H1 (cell line): ENCODE measurements at regions not wholly inside any gene's neighbourhood (a gene's known extent, or its start where the extent isn't known, plus 50 kb on each side); places are given as distances from the start of the nearest gene placed in this dataset.

Experiments used
- CTCF ChIA-PET: fragments of 300-600 bp; sonication (Branson Sonifier 250); formaldehyde crosslinking; loops from one replicate; lab custom pipeline; 2021; ENCODE audit not compliant: partially characterized antibody; lab: Charles Lee
- POLR2A ChIA-PET: fragments of 300-600 bp; sonication (Branson Sonifier 250); formaldehyde crosslinking; loops from one replicate; lab custom pipeline; 2021; ENCODE audit warnings: inconsistent platforms; ENCODE audit not compliant: partially characterized antibody; lab: Charles Lee
- DNase-seq, 2 experiments: peaks; one replicate each; pipeline versions ENCODE4 v3.0.0 to v3.0.0-alpha.2; 2010 to 2022; ENCODE audit warnings: low spot score in 2 of 2, low read depth in 1 of 2, mixed read lengths in 1 of 2
- FAIRE-seq: peaks from 2 replicates; lab custom pipeline; 2011; peaks lifted over from hg19 to GRCh38; lab: Jason Lieb, UNC
- H2AFZ ChIP-seq: 2 replicates; pipeline ENCODE4 v1.8.1; 2012; ENCODE audit warnings: low read length, inconsistent platforms
- H2AK5ac ChIP-seq: 2 replicates; pipeline ENCODE4 v1.6.1; 2013; ENCODE audit warnings: low read depth, low read length
- H2BK120ac ChIP-seq: replicated peaks from 2 replicates; pipeline ENCODE3; 2013; ENCODE audit warnings: low read depth, low read length, inconsistent platforms
- H2BK12ac ChIP-seq: 2 replicates; pipeline ENCODE4 v1.6.1; 2013; ENCODE audit warnings: low read depth, low read length
- H2BK15ac ChIP-seq: 2 replicates; pipeline ENCODE4 v1.6.1; 2013; ENCODE audit warnings: low read length
- H2BK20ac ChIP-seq: 2 replicates; pipeline ENCODE4 v1.6.1; 2013; ENCODE audit warnings: low read length
- H2BK5ac ChIP-seq: 2 replicates; pipeline ENCODE4 v1.6.1; 2013; ENCODE audit warnings: low read depth, low read length
- H3K14ac ChIP-seq: 2 replicates; pipeline ENCODE4 v1.6.1; 2013; ENCODE audit warnings: inconsistent platforms; ENCODE audit not compliant: insufficient read length
- H3K18ac ChIP-seq: 2 replicates; pipeline ENCODE4 v1.6.1; 2013; ENCODE audit warnings: low read length; ENCODE audit errors: extremely low read depth
- H3K23ac ChIP-seq: 2 replicates; pipeline ENCODE4 v1.6.1; 2013; ENCODE audit warnings: inconsistent platforms; ENCODE audit not compliant: insufficient read length
- H3K23me2 ChIP-seq: 2 replicates; pipeline ENCODE4 v1.6.1; 2013; ENCODE audit warnings: low read depth, low read length
- H3K27ac ChIP-seq: 2 replicates; pipeline ENCODE4 v1.6.1; 2011; ENCODE audit warnings: low read depth, low read length, inconsistent platforms
- H3K27me3 ChIP-seq, 4 experiments: replicated peaks in 1 of 4; 1 replicate in 1 of 4; 2 replicates in 3 of 4; pipeline versions ENCODE4 v1.6.1 to v1.8.1; 2011 to 2013; ENCODE audit warnings: low read length in 3 of 4, mild to moderate bottlenecking in 3 of 4, inconsistent platforms in 2 of 4, mixed read lengths in 2 of 4, moderate library complexity in 1 of 4; ENCODE audit not compliant: control insufficient read depth in 3 of 4, insufficient read depth in 3 of 4; ENCODE audit errors: extremely low read depth in 1 of 4
- H3K36me3 ChIP-seq, 4 experiments: 2 replicates each; pipeline versions ENCODE4 v1.6.1 to v1.8.1; 2011 to 2013; ENCODE audit warnings: mild to moderate bottlenecking in 4 of 4, low read length in 3 of 4, moderate library complexity in 2 of 4, control low read depth in 1 of 4, inconsistent platforms in 1 of 4; ENCODE audit not compliant: insufficient read depth in 4 of 4, control insufficient read depth in 2 of 4
- H3K4ac ChIP-seq: replicated peaks from 2 replicates; pipeline ENCODE3; 2013; ENCODE audit warnings: low read length, low read depth, mixed read lengths, inconsistent platforms; ENCODE audit not compliant: insufficient read length
- H3K4me1 ChIP-seq, 4 experiments: replicated peaks in 1 of 4; 1 replicate in 1 of 4; 2 replicates in 3 of 4; pipeline versions ENCODE4 v1.6.1 to v1.8.1; 2011 to 2013; ENCODE audit warnings: low read length in 3 of 4, inconsistent platforms in 2 of 4, mixed read lengths in 1 of 4; ENCODE audit not compliant: insufficient read depth in 4 of 4, control insufficient read depth in 3 of 4
- H3K4me2 ChIP-seq, 2 experiments: 2 replicates each; pipeline versions ENCODE4 v1.6.1 to v1.8.1; 2011 to 2013; ENCODE audit warnings: low read depth in 2 of 2, low read length in 2 of 2, control low read depth in 1 of 2, inconsistent platforms in 1 of 2, mild to moderate bottlenecking in 1 of 2; ENCODE audit not compliant: insufficient read depth in 1 of 2
- H3K4me3 ChIP-seq, 4 experiments: fragments of 200-600, 300-600 bp in 1 of 4; sonication (generic), shearing (Covaris generic), sonication (Bioruptor Twin) in 1 of 4; 2 replicates each; pipeline versions ENCODE4 v1.5.1 to v1.8.1; 2011 to 2016; ENCODE audit warnings: low read length in 4 of 4, low read depth in 3 of 4, control low read depth in 2 of 4, inconsistent platforms in 2 of 4, mild to moderate bottlenecking in 2 of 4, mixed read lengths in 1 of 4, moderate library complexity in 1 of 4; ENCODE audit not compliant: insufficient read depth in 2 of 4; ENCODE audit errors: extremely low read depth in 1 of 4
- H3K56ac ChIP-seq: replicated peaks from 2 replicates; pipeline ENCODE3; 2013; ENCODE audit warnings: low read depth, mild to moderate bottlenecking, mixed read lengths, low read length, inconsistent platforms; ENCODE audit not compliant: insufficient read length
- H3K79me1 ChIP-seq: 2 replicates; pipeline ENCODE4 v1.6.1; 2013; ENCODE audit warnings: low read depth, low read length, control low read depth
- H3K79me2 ChIP-seq, 2 experiments: 2 replicates each; pipeline versions ENCODE4 v1.6.1 to v1.8.1; 2012 to 2013; ENCODE audit warnings: low read length in 2 of 2, mild to moderate bottlenecking in 2 of 2, inconsistent platforms in 1 of 2; ENCODE audit not compliant: insufficient read depth in 2 of 2, control insufficient read depth in 1 of 2
- H3K9ac ChIP-seq, 4 experiments: replicated peaks in 1 of 4; 1 replicate in 1 of 4; 2 replicates in 3 of 4; pipeline versions ENCODE4 v1.6.1 to v1.8.1; 2011 to 2013; ENCODE audit warnings: low read depth in 3 of 4, low read length in 3 of 4, control low read depth in 2 of 4, mild to moderate bottlenecking in 2 of 4, moderate library complexity in 2 of 4, inconsistent platforms in 1 of 4; ENCODE audit errors: extremely low read depth in 1 of 4
- H3K9me3 ChIP-seq, 2 experiments: 2 replicates each; pipeline versions ENCODE4 v1.6.1 to v1.8.1; 2012 to 2013; ENCODE audit warnings: mild to moderate bottlenecking in 2 of 2, moderate library complexity in 2 of 2, control low read depth in 1 of 2, inconsistent platforms in 1 of 2, low read depth in 1 of 2, low read length in 1 of 2, mixed read lengths in 1 of 2; ENCODE audit not compliant: insufficient read depth in 2 of 2
- H4K20me1 ChIP-seq, 2 experiments: replicated peaks in 1 of 2; 2 replicates each; pipeline versions ENCODE3 to v1.8.1; 2011 to 2013; ENCODE audit warnings: inconsistent platforms in 2 of 2, low read length in 2 of 2, mild to moderate bottlenecking in 1 of 2; ENCODE audit not compliant: insufficient read depth in 2 of 2, control insufficient read depth in 1 of 2
- H4K5ac ChIP-seq: 2 replicates; pipeline ENCODE4 v1.6.1; 2013; ENCODE audit warnings: low read length, low read depth, mixed read lengths, inconsistent platforms; ENCODE audit not compliant: insufficient read length
- H4K8ac ChIP-seq: 2 replicates; pipeline ENCODE4 v1.8.0; 2013; ENCODE audit warnings: mild to moderate bottlenecking, moderate library complexity, low read length, inconsistent platforms; ENCODE audit not compliant: insufficient read depth; ENCODE audit errors: extremely low read depth
- H4K91ac ChIP-seq: replicated peaks from 2 replicates; pipeline ENCODE3; 2013; ENCODE audit warnings: low read length, mixed read lengths, inconsistent platforms; ENCODE audit not compliant: insufficient read length
- ASH2L ChIP-seq: fragments of 200-600, 300-600 bp; sonication (generic); IDR thresholded peaks from one replicate; pipeline ENCODE4 v1.7.1; 2017; ENCODE audit warnings: low read length
- CHD2 ChIP-seq: IDR thresholded peaks from 2 replicates; pipeline ENCODE4 v1.6.1; 2012; ENCODE audit warnings: low read length, improper control_type of control experiment
- KDM5A ChIP-seq: fragments of 200-600 bp; IDR thresholded peaks from 2 replicates; pipeline ENCODE4 v1.7.1; 2012; ENCODE audit warnings: mild to moderate bottlenecking, low read length, inconsistent platforms, mixed read lengths
- POLR2A ChIP-seq, 2 experiments: IDR thresholded peaks; 1 replicate in 1 of 2; 2 replicates in 1 of 2; pipeline ENCODE4 v1.6.1; 2011; ENCODE audit warnings: low read depth in 2 of 2, low read length in 2 of 2, mild to moderate bottlenecking in 2 of 2; ENCODE audit errors: control extremely low read depth in 1 of 2
- POU5F1 ChIP-seq: IDR thresholded peaks from 2 replicates; pipeline ENCODE4 v1.6.1; 2011; ENCODE audit warnings: low read depth, mild to moderate bottlenecking, low read length, moderate library complexity
- USF2 ChIP-seq: IDR thresholded peaks from 2 replicates; pipeline ENCODE4 v1.6.1; 2011; ENCODE audit warnings: low read length, improper control_type of control experiment
- YY1 ChIP-seq: IDR thresholded peaks from 2 replicates; pipeline ENCODE4 v1.6.1; 2011; ENCODE audit warnings: low read depth, mild to moderate bottlenecking, low read length
- ZNF274 ChIP-seq: IDR thresholded peaks from 2 replicates; pipeline ENCODE4 v1.7.0; 2012; ENCODE audit warnings: low read length, borderline replicate concordance; ENCODE audit errors: extremely low read depth

DNA sequence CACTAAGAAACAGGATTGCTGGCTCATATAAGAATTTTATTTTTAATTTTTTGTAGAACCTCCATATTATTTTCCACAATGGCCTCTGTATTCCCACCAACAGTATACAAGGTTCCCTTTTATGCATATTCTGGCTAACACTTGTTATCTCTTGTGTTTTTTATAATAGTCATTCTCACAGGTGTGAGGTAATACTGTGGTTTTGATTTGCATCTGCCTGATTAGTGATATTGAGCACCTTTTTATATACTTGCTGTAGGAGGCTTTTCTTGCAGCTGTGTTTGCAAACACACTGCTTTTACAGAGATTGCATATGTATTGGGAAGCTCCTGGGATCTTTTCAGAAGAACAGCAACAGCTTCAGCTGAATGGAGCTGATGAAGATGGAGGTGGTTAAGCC lies 164.8 kb downstream of the DEPDC1B start:
- Histone ChIP-seq H3K23me2 (no peaks in the 10 kb centered on the region), H3K14ac (no peak overlapping the region), H3K4me1 (no peaks in the 10 kb centered on the region), H3K4me2 (no peak overlapping the region), H3K79me2 (no peaks in the 10 kb centered on the region), H4K8ac (no peak overlapping the region), H2AFZ (no peak overlapping the region), H3K4ac (no peak overlapping the region), H4K91ac (no peak overlapping the region), H3K36me3 (no peaks in the 10 kb centered on the region), H3K9me3 (peaks cover 0 to 2% of the 10 kb centered on the region in 2 experiments; a peak in 1 of 4 replicates), H2BK15ac (no peak overlapping the region), H3K56ac (no peak overlapping the region), H2BK120ac (no peak overlapping the region), H3K23ac (no peak overlapping the region), H2BK12ac (no peak overlapping the region), H3K9ac (no peak overlapping the region), H3K18ac (no peak overlapping the region), H3K27me3 (no peaks in the 10 kb centered on the region), H2AK5ac (no peak overlapping the region), H4K5ac (no peak overlapping the region), H3K27ac (no peak overlapping the region), H2BK5ac (no peak overlapping the region), H4K20me1 (no peaks in the 10 kb centered on the region), H3K79me1 (no peaks in the 10 kb centered on the region), H3K4me3 (no peak overlapping the region), H2BK20ac (no peak overlapping the region)
- ChIA-PET CTCF (interaction anchor here (0.6 kb wide), 1 partner anchor 56 kb away, joined by 3 read pairs; no protein-coding TSS in a partner anchor), POLR2A (no interaction called here)
- TF ChIP-seq POLR2A (IDR thresholded peaks at IDR 0.05; ENCODE audit: control extremely low read depth in 1 of 2, low read depth in 2 of 2, low read length in 2 of 2) (no peak), POU5F1 (no peak), USF2 (no peak), KDM5A (no peak), YY1 (no peak), CHD2 (no peak), ASH2L (no peak), ZNF274 (no peak)
- DNase-seq (no peak), FAIRE-seq (no peak)
